Kidney (tissue), 13 donors: ENCODE measurements at regions not wholly inside any gene's neighbourhood (a gene's known extent, or its start where the extent isn't known, plus 50 kb on each side); places are given as distances from the start of the nearest gene placed in this dataset.

Source experiments
- DNase-seq, 5 donors: peaks; one replicate each; pipeline ENCODE4 v3.0.0-alpha.2; 2013 to 2020
- FAIRE-seq: peaks from 2 replicates; lab custom pipeline; 2012; peaks lifted over from hg19 to GRCh38; lab: Jason Lieb, UNC
- H3K27ac ChIP-seq, 2 donors: one replicate each; pipeline ENCODE4 v1.7.0; 2013; ENCODE audit warnings: low read depth in 2 of 2, low read length in 2 of 2, inconsistent platforms in 1 of 2
- H3K27me3 ChIP-seq: one replicate; pipeline ENCODE4 v1.7.1; 2013; ENCODE audit warnings: low read length, inconsistent platforms; ENCODE audit not compliant: control insufficient read depth, insufficient read depth
- H3K36me3 ChIP-seq, 3 donors: one replicate each; pipeline versions ENCODE4 v1.7.0 to v1.7.1; 2013; ENCODE audit warnings: low read length in 3 of 3, control low read depth in 1 of 3, inconsistent platforms in 1 of 3; ENCODE audit not compliant: insufficient read depth in 3 of 3, control insufficient read depth in 2 of 3
- H3K4me1 ChIP-seq, 3 donors: one replicate each; pipeline versions ENCODE4 v1.7.0 to v1.7.1; 2013; ENCODE audit warnings: low read length in 3 of 3, inconsistent platforms in 1 of 3, low read depth in 1 of 3; ENCODE audit not compliant: control insufficient read depth in 2 of 3, insufficient read depth in 2 of 3
- H3K4me3 ChIP-seq, 3 donors: one replicate each; pipeline versions ENCODE4 v1.7.0 to v1.8.1; 2013; ENCODE audit warnings: low read length in 3 of 3, control low read depth in 1 of 3, inconsistent platforms in 1 of 3
- H3K9ac ChIP-seq, 3 donors: one replicate each; pipeline versions ENCODE4 v1.7.0 to v1.7.1; 2013; ENCODE audit warnings: low read length in 3 of 3, control low read depth in 1 of 3, inconsistent platforms in 1 of 3
- H3K9me3 ChIP-seq, 3 donors: one replicate each; pipeline versions ENCODE4 v1.7.0 to v1.7.1; 2013; ENCODE audit warnings: low read length in 3 of 3, control low read depth in 1 of 3, inconsistent platforms in 1 of 3; ENCODE audit not compliant: control insufficient read depth in 2 of 3, insufficient read depth in 1 of 3
- intact Hi-C: fragments of 100-400 bp; cut with DNase I; formaldehyde crosslinking; loops from one replicate; pipeline ENCODE4 v1.11.1; 2022
- TF ChIP-seq, protein P1 (sequence below): IDR thresholded peaks from 3 replicates; pipeline ENCODE4 v1.5.1; 2012; ENCODE audit warnings: mild to moderate bottlenecking, moderate library complexity, borderline replicate concordance; ENCODE audit not compliant: insufficient read depth; ENCODE audit errors: extremely low read depth
- donor health status: control.
- donor health status: control.
- donor health status: control.
- donor health status: control.
- donor health status: control.
- donor health status: DM: yes; HTN: yes; CAD: no.
- donor health status: Normal renal cell carcinoma (clear cell type).

DNA sequence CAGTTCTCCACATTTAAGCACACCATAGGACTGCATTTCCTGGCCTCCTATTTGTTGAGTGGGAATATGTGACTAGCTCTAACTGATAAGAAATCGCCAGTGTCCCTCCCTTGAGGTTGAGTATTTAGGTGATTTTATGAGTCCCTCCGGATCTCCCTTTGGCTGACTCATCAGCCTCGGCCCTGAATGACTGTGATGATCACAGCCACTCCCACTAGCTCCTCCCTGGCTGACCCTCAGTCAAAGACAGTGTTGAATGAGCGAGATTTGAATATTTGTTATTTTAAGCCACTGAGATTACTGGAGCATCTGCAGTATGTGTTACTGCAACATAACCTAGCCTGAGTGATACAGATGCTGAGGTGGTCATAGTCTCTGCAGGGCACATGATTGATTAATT is 515.3 kb downstream of the EPHB1 start:
- H3K36me3 ChIP-seq = no peaks in the 10 kb centered on the region
- no peak overlapping the region for H3K9ac ChIP-seq
- no peaks in the 10 kb centered on the region for H3K27me3 ChIP-seq
- DNase-seq (no peak), FAIRE-seq (no peak)
- no peaks in the 10 kb centered on the region for H3K9me3 ChIP-seq
- H3K27ac ChIP-seq = no peak overlapping the region
- intact Hi-C loops = no loop called here
- no peak overlapping the region for H3K4me3 ChIP-seq
- TF ChIP-seq, protein P1, sequence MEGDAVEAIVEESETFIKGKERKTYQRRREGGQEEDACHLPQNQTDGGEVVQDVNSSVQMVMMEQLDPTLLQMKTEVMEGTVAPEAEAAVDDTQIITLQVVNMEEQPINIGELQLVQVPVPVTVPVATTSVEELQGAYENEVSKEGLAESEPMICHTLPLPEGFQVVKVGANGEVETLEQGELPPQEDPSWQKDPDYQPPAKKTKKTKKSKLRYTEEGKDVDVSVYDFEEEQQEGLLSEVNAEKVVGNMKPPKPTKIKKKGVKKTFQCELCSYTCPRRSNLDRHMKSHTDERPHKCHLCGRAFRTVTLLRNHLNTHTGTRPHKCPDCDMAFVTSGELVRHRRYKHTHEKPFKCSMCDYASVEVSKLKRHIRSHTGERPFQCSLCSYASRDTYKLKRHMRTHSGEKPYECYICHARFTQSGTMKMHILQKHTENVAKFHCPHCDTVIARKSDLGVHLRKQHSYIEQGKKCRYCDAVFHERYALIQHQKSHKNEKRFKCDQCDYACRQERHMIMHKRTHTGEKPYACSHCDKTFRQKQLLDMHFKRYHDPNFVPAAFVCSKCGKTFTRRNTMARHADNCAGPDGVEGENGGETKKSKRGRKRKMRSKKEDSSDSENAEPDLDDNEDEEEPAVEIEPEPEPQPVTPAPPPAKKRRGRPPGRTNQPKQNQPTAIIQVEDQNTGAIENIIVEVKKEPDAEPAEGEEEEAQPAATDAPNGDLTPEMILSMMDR = no peak
- peaks cover 0 to 6% (median 2%) of the 10 kb centered on the region in 3 donors for H3K4me1 ChIP-seq

DNA sequence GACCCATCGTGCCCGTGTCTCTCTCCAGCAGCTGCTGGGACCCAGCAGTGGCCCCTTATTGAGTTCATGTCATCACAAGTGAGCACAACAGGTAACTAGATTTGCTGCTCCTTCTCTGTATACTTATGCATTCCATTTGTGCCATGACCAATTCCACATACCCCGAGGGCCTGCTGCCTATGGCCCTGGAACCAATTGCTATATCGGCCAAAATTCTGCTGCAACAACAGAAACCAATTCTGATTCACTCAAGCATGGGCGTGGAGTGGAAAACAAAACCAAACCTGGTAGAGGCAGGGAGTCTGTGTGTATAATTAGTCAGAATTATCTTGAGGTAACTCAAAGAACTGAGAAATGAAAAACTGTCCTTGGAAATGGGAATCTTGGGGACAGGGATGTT is 516.6 kb downstream of the EPHB1 start:
- no peak overlapping the region for H3K27ac ChIP-seq
- no peak overlapping the region for H3K9ac ChIP-seq
- H3K4me3 ChIP-seq = no peak overlapping the region
- FAIRE-seq = no peak
- no peaks in the 10 kb centered on the region for H3K36me3 ChIP-seq
- peak in 4 of 5 donors; percentile 36 to 72 (median 68) for DNase-seq
- TF ChIP-seq, protein P1 = no peak
- peaks cover 0 to 6% (median 2%) of the 10 kb centered on the region in 3 donors for H3K4me1 ChIP-seq
- H3K27me3 ChIP-seq = no peaks in the 10 kb centered on the region
- intact Hi-C loops = no loop called here
- no peaks in the 10 kb centered on the region for H3K9me3 ChIP-seq

DNA sequence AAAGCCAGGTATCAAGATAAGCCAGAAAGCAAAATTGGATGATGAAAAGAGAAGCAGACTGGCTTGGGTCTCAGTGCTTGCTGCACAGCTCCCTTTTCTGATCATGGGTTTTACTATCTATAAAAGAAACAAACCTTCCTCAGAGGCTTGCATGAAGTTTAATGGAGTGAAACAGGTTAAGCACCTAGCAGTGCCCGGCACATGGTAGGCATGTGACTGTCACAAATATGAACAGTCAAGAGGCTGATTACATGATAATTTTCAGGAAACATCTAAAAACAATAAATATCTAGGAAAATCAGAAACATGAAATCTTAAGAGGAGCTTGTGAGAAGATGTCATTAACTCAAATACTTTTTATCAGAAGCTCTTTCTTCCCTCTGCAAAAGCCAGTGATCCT is 519.2 kb downstream of the EPHB1 start:
- Histone ChIP-seq H3K36me3 (no peaks in the 10 kb centered on the region), H3K27ac (no peak overlapping the region), H3K9ac (no peak overlapping the region), H3K27me3 (no peaks in the 10 kb centered on the region), H3K9me3 (no peaks in the 10 kb centered on the region), H3K4me3 (no peak overlapping the region), H3K4me1 (peaks cover 0 to 6% (median 2%) of the 10 kb centered on the region in 3 donors)
- peak in 2 of 5 donors; percentile 21 to 46 for DNase-seq
- intact Hi-C loops = no loop called here
- no peak for FAIRE-seq
- TF ChIP-seq, protein P1 = no peak

DNA sequence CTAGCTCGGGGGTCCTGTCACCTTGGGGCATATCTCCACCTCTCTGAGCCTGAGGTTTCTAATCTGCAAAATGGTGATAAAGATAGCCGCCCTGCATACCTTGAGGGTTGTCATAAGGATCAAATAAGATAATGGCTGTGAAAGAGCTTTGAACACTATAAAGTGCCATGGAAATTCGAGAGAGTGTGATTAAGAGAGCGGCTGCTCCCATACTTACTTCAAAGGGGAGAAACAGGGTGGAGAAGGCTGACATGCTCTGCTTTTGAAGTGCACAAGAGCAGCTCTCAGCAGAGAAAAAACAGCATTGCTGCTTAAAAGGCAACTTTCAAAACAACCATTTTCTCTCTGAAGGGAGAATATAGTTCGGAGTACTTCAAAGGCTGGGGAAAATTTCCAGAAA is 529.2 kb downstream of the EPHB1 start:
- intact Hi-C loops = no loop called here
- FAIRE-seq (no peak), DNase-seq (no peak)

More for the DNA sequence above, 529.2 kb downstream of the EPHB1 start:
- Histone ChIP-seq H3K27me3 (no peaks in the 10 kb centered on the region), H3K27ac (no peak overlapping the region), H3K4me1 (no peaks in the 10 kb centered on the region), H3K4me3 (no peak overlapping the region), H3K9ac (no peak overlapping the region), H3K9me3 (no peaks in the 10 kb centered on the region), H3K36me3 (no peaks in the 10 kb centered on the region)
- TF ChIP-seq, protein P1 = no peak
